ENCODE measurements at regions not wholly inside any gene's neighbourhood (a gene's known extent, or its start where the extent isn't known, plus 50 kb on each side); places are given as distances from the start of the nearest gene placed in this dataset.

DNA sequence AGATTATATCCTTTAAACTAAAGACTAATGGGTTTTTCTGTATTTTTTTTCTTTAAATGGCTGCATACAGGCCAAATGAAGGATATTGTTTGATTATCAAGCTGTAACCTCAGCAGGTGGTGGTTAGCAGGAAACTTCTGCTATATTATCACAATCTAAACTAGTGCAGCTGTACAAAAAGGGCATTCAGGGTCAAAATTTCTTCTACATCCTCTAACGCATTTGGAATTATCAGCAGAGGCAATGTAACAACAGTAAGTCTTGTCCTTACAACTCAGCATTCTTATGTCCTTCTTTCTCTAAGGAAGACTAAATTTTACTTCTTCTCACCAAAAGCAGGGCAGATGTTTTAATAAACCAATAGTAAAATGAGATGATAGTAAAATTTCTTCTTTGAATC lies 135.8 kb upstream of the FN1 start:
- H2BK12ac ChIP-seq (ENCODE audit: low read depth, low read length) = no peak overlapping the region
- no peak overlapping the region for H3K9ac ChIP-seq (replicated peaks in 1 of 4; ENCODE audit: extremely low read depth in 1 of 4, low read depth in 3 of 4, low read length in 3 of 4)
- ChIA-PET CTCF (ENCODE audit: partially characterized antibody) (no interaction called here), POLR2A (ENCODE audit: partially characterized antibody) (no interaction called here)
- no peak overlapping the region for H2BK20ac ChIP-seq (ENCODE audit: low read length)
- FAIRE-seq (no peak), DNase-seq (ENCODE audit: low read depth in 1 of 2, low spot score in 2 of 2) (no peak)
- no peaks in the 10 kb centered on the region for H3K4me1 ChIP-seq (replicated peaks in 1 of 4; ENCODE audit: control insufficient read depth in 3 of 4, insufficient read depth in 4 of 4, low read length in 3 of 4)
- no peak overlapping the region for H4K8ac ChIP-seq (ENCODE audit: extremely low read depth, insufficient read depth, low read length)
- H3K79me1 ChIP-seq (ENCODE audit: low read depth, low read length) = no peaks in the 10 kb centered on the region
- no peak overlapping the region for H3K56ac ChIP-seq (replicated peaks; ENCODE audit: insufficient read length, low read depth, low read length)
- H3K27ac ChIP-seq (ENCODE audit: low read depth, low read length) = no peak overlapping the region
- no peaks in the 10 kb centered on the region for H3K23me2 ChIP-seq (ENCODE audit: low read depth, low read length)
- H3K79me2 ChIP-seq (ENCODE audit: control insufficient read depth in 1 of 2, insufficient read depth in 2 of 2, low read length in 2 of 2) = no peaks in the 10 kb centered on the region
- H2AFZ ChIP-seq (ENCODE audit: low read length) = no peak overlapping the region
- H2BK120ac ChIP-seq (replicated peaks; ENCODE audit: low read depth, low read length) = no peak overlapping the region
- no peak overlapping the region for H3K23ac ChIP-seq (ENCODE audit: insufficient read length)
- H3K14ac ChIP-seq (ENCODE audit: insufficient read length) = no peak overlapping the region
- no peak overlapping the region for H3K4ac ChIP-seq (replicated peaks; ENCODE audit: insufficient read length, low read depth, low read length)
- no peak overlapping the region for H3K18ac ChIP-seq (ENCODE audit: extremely low read depth, low read length)
- no peaks in the 10 kb centered on the region for H3K27me3 ChIP-seq (replicated peaks in 1 of 4; ENCODE audit: control insufficient read depth in 3 of 4, extremely low read depth in 1 of 4, insufficient read depth in 3 of 4, low read length in 3 of 4)
- H3K4me3 ChIP-seq (ENCODE audit: extremely low read depth in 1 of 4, insufficient read depth in 2 of 4, low read depth in 3 of 4, low read length in 4 of 4) = no peak overlapping the region
- no peaks in the 10 kb centered on the region for H3K9me3 ChIP-seq (ENCODE audit: insufficient read depth in 2 of 2, low read depth in 1 of 2, low read length in 1 of 2)
- no peak overlapping the region for H3K4me2 ChIP-seq (ENCODE audit: insufficient read depth in 1 of 2, low read depth in 2 of 2, low read length in 2 of 2)
- no peaks in the 10 kb centered on the region for H4K20me1 ChIP-seq (replicated peaks in 1 of 2; ENCODE audit: control insufficient read depth in 1 of 2, insufficient read depth in 2 of 2, low read length in 2 of 2)
- no peak overlapping the region for H2AK5ac ChIP-seq (ENCODE audit: low read depth, low read length)
- H2BK5ac ChIP-seq (ENCODE audit: low read depth, low read length) = no peak overlapping the region
- no peak overlapping the region for H4K5ac ChIP-seq (ENCODE audit: insufficient read length, low read depth, low read length)
- WGBS, 2 experiments (ENCODE audit: extremely low coverage in 1 of 2, insufficient coverage in 1 of 2, insufficient read length in 1 of 2, insufficient replicate concordance in 2 of 2, low coverage in 1 of 2, low lambda C conversion rate in 2 of 2, missing lambda C conversion rate in 1 of 2) = 83% methylated on average over 1 of the region's 1 CpG; no CpG with 5 or more reads in 1 of the 2 experiments
- no peak overlapping the region for H4K91ac ChIP-seq (replicated peaks; ENCODE audit: insufficient read length, low read length)
- no peak overlapping the region for H2BK15ac ChIP-seq (ENCODE audit: low read length)
- H3K36me3 ChIP-seq (ENCODE audit: control insufficient read depth in 2 of 4, insufficient read depth in 4 of 4, low read length in 3 of 4) = no peaks in the 10 kb centered on the region
- TF ChIP-seq CTBP2 (IDR thresholded peaks at IDR 0.05; ENCODE audit: borderline replicate concordance, insufficient read depth, insufficient read length, low read length) (no peak), JUND (IDR thresholded peaks at IDR 0.05; ENCODE audit: low read length) (no peak), NRF1 (IDR thresholded peaks at IDR 0.05; ENCODE audit: low read depth, low read length) (no peak), POLR2A (IDR thresholded peaks at IDR 0.05; ENCODE audit: control extremely low read depth in 1 of 2, low read depth in 2 of 2, low read length in 2 of 2) (no peak), KDM5A (IDR thresholded peaks at IDR 0.05; ENCODE audit: low read length) (no peak), TAF7 (optimal IDR thresholded peaks at IDR 0.05; ENCODE audit: borderline replicate concordance, low read depth, low read length) (no peak), BACH1 (IDR thresholded peaks at IDR 0.05; ENCODE audit: low read length) (no peak), SIX5 (IDR thresholded peaks at IDR 0.05; ENCODE audit: low read depth, low read length) (no peak)
- TF ChIP-seq, protein P1, sequence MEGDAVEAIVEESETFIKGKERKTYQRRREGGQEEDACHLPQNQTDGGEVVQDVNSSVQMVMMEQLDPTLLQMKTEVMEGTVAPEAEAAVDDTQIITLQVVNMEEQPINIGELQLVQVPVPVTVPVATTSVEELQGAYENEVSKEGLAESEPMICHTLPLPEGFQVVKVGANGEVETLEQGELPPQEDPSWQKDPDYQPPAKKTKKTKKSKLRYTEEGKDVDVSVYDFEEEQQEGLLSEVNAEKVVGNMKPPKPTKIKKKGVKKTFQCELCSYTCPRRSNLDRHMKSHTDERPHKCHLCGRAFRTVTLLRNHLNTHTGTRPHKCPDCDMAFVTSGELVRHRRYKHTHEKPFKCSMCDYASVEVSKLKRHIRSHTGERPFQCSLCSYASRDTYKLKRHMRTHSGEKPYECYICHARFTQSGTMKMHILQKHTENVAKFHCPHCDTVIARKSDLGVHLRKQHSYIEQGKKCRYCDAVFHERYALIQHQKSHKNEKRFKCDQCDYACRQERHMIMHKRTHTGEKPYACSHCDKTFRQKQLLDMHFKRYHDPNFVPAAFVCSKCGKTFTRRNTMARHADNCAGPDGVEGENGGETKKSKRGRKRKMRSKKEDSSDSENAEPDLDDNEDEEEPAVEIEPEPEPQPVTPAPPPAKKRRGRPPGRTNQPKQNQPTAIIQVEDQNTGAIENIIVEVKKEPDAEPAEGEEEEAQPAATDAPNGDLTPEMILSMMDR (IDR thresholded peaks at IDR 0.05; ENCODE audit: control extremely low read depth in 1 of 3, insufficient read depth in 1 of 3, low read depth in 1 of 3, low read length in 3 of 3) = no peak
- TF ChIP-seq, protein P2, sequence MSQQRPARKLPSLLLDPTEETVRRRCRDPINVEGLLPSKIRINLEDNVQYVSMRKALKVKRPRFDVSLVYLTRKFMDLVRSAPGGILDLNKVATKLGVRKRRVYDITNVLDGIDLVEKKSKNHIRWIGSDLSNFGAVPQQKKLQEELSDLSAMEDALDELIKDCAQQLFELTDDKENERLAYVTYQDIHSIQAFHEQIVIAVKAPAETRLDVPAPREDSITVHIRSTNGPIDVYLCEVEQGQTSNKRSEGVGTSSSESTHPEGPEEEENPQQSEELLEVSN (IDR thresholded peaks at IDR 0.05) = no peak
- TF ChIP-seq, protein P3, sequence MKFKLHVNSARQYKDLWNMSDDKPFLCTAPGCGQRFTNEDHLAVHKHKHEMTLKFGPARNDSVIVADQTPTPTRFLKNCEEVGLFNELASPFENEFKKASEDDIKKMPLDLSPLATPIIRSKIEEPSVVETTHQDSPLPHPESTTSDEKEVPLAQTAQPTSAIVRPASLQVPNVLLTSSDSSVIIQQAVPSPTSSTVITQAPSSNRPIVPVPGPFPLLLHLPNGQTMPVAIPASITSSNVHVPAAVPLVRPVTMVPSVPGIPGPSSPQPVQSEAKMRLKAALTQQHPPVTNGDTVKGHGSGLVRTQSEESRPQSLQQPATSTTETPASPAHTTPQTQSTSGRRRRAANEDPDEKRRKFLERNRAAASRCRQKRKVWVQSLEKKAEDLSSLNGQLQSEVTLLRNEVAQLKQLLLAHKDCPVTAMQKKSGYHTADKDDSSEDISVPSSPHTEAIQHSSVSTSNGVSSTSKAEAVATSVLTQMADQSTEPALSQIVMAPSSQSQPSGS (IDR thresholded peaks at IDR 0.05; ENCODE audit: low read length) = no peak

All from H1 (cell line).